ENCODE measurements at regions not wholly inside any gene's neighbourhood (a gene's known extent, or its start where the extent isn't known, plus 50 kb on each side); places are given as distances from the start of the nearest gene placed in this dataset.

GRCh38 chr22:42192547-42192946 lies 61.9 kb upstream of the CYP2D6 start:
- H4K20me1 ChIP-seq (replicated peaks; ENCODE audit: insufficient read depth) = peaks cover 73% of the 10 kb centered on the region

More at GRCh38 chr22:42192547-42192946, 61.9 kb upstream of the CYP2D6 start:
- no peaks in the 10 kb centered on the region for H3K36me3 Mint-ChIP-seq (ENCODE audit: low read depth)
- no peaks in the 10 kb centered on the region for H3K9me3 Mint-ChIP-seq
- no peak for DNase-seq (ENCODE audit: low spot score)
- no peak overlapping the region for H3K4me3 ChIP-seq
- no peaks in the 10 kb centered on the region for H3F3A ChIP-seq (replicated peaks; ENCODE audit: low read depth)
- no peak overlapping the region for H2AFZ ChIP-seq
- peaks cover 2% of the 10 kb centered on the region for H3K27me3 Mint-ChIP-seq (ENCODE audit: insufficient read depth, low read depth, poor library complexity)
- peaks cover 25% of the 10 kb centered on the region for H3K4me1 ChIP-seq (ENCODE audit: insufficient read depth)
- peaks cover 64% of the 10 kb centered on the region for H3K4me1 Mint-ChIP-seq
- no peak overlapping the region for H3K27ac ChIP-seq (ENCODE audit: low read depth)
- no peak for TF ChIP-seq ZNF462 (CRISPR knock-in tag; IDR thresholded peaks at IDR 0.05)
- TF ChIP-seq ZNF114 (CRISPR knock-in tag; IDR thresholded peaks at IDR 0.05) = no peak
- no peak for TF ChIP-seq CREB1 (CRISPR knock-in tag; IDR thresholded peaks at IDR 0.05; ENCODE audit: low read depth)
- no peak for TF ChIP-seq JUNB (IDR thresholded peaks at IDR 0.05; ENCODE audit: unreplicated experiment)
- TF ChIP-seq EZH2phosphoT487 (IDR thresholded peaks at IDR 0.05; ENCODE audit: unreplicated experiment) = no peak
- no peak for TF ChIP-seq ZNF331 (CRISPR knock-in tag; IDR thresholded peaks at IDR 0.05; ENCODE audit: low read depth)
- TF ChIP-seq CTCF (conservative IDR thresholded peaks at IDR 0.05; ENCODE audit: low read depth in 2 of 2) = no peak
- TF ChIP-seq, protein P1, sequence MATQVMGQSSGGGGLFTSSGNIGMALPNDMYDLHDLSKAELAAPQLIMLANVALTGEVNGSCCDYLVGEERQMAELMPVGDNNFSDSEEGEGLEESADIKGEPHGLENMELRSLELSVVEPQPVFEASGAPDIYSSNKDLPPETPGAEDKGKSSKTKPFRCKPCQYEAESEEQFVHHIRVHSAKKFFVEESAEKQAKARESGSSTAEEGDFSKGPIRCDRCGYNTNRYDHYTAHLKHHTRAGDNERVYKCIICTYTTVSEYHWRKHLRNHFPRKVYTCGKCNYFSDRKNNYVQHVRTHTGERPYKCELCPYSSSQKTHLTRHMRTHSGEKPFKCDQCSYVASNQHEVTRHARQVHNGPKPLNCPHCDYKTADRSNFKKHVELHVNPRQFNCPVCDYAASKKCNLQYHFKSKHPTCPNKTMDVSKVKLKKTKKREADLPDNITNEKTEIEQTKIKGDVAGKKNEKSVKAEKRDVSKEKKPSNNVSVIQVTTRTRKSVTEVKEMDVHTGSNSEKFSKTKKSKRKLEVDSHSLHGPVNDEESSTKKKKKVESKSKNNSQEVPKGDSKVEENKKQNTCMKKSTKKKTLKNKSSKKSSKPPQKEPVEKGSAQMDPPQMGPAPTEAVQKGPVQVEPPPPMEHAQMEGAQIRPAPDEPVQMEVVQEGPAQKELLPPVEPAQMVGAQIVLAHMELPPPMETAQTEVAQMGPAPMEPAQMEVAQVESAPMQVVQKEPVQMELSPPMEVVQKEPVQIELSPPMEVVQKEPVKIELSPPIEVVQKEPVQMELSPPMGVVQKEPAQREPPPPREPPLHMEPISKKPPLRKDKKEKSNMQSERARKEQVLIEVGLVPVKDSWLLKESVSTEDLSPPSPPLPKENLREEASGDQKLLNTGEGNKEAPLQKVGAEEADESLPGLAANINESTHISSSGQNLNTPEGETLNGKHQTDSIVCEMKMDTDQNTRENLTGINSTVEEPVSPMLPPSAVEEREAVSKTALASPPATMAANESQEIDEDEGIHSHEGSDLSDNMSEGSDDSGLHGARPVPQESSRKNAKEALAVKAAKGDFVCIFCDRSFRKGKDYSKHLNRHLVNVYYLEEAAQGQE (IDR thresholded peaks at IDR 0.05; ENCODE audit: unreplicated experiment) = no peak
- no peak for TF ChIP-seq NANOG (IDR thresholded peaks at IDR 0.05; ENCODE audit: borderline replicate concordance)
- TF ChIP-seq POLR2AphosphoS5 (IDR thresholded peaks at IDR 0.05; ENCODE audit: low read depth) = no peak
- TF ChIP-seq STAT1 (IDR thresholded peaks at IDR 0.05; ENCODE audit: unreplicated experiment) = no peak
- no peak for TF ChIP-seq EZH2 (IDR thresholded peaks at IDR 0.05; ENCODE audit: low read depth, unreplicated experiment)
- no peak for TF ChIP-seq ETS1 (IDR thresholded peaks at IDR 0.05)
- no peaks in the 10 kb centered on the region for H3K27me3 ChIP-seq (ENCODE audit: insufficient read depth)
- H3K36me3 ChIP-seq (ENCODE audit: insufficient read depth) = no peaks in the 10 kb centered on the region
- peaks cover 98% of the 10 kb centered on the region for H3K79me2 ChIP-seq (replicated peaks; ENCODE audit: insufficient read depth)
- ATAC-seq = no peak
- H3K4me3 Mint-ChIP-seq = no peak overlapping the region
- H3K27ac Mint-ChIP-seq = no peak overlapping the region
- no peak overlapping the region for H3K4me2 ChIP-seq
- no peaks in the 10 kb centered on the region for H3K9me2 ChIP-seq (ENCODE audit: insufficient read depth)
